ENCODE measurements at regions not wholly inside any gene's neighbourhood (a gene's known extent, or its start where the extent isn't known, plus 50 kb on each side); places are given as distances from the start of the nearest gene placed in this dataset.

DNA sequence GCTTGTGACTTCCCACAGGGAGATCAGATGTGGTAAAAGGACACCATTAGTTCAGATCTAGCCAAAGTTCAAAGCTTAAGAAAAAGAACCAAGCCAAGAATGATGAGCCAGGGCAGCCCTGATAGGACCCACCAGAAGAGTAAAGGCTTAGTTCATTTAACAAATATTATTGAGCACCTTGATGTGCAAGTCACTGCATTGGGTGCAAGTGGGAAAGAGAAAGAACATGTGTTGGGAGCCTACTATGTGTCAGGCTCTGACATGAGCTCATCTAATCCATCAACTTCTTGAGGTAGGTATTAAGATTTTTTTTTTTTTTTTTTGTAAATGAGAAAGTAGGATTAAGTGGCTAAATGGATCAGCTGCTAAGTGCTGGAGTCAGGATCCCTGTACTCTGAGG is 53.4 kb upstream of the PIAS1 start:
- TF ChIP-seq, protein P1, sequence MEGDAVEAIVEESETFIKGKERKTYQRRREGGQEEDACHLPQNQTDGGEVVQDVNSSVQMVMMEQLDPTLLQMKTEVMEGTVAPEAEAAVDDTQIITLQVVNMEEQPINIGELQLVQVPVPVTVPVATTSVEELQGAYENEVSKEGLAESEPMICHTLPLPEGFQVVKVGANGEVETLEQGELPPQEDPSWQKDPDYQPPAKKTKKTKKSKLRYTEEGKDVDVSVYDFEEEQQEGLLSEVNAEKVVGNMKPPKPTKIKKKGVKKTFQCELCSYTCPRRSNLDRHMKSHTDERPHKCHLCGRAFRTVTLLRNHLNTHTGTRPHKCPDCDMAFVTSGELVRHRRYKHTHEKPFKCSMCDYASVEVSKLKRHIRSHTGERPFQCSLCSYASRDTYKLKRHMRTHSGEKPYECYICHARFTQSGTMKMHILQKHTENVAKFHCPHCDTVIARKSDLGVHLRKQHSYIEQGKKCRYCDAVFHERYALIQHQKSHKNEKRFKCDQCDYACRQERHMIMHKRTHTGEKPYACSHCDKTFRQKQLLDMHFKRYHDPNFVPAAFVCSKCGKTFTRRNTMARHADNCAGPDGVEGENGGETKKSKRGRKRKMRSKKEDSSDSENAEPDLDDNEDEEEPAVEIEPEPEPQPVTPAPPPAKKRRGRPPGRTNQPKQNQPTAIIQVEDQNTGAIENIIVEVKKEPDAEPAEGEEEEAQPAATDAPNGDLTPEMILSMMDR (IDR thresholded peaks at IDR 0.05), result no peak
- no peak for TF ChIP-seq ZFX (IDR thresholded peaks at IDR 0.05; ENCODE audit: borderline replicate concordance)

Measured in 22Rv1 (cell line).